Thyroid gland (tissue), 4 donors: ENCODE measurements at regions not wholly inside any gene's neighbourhood (a gene's known extent, or its start where the extent isn't known, plus 50 kb on each side); places are given as distances from the start of the nearest gene placed in this dataset.

Source experiments
- DNase-seq, 2 donors: peaks; one replicate each; pipeline ENCODE4 v3.0.0-alpha.2; 2019
- H3K27ac ChIP-seq, 3 donors: fragments of 200-600 bp; sonication (generic); 1 replicate in 2 of 3; 2 replicates in 1 of 3; pipeline ENCODE4 v1.5.1; 2016 to 2019; ENCODE audit warnings: mild to moderate bottlenecking in 1 of 3, moderate library complexity in 1 of 3
- H3K27me3 ChIP-seq: fragments of 200-600 bp; sonication (generic); one replicate; pipeline ENCODE4 v1.5.1; 2019
- H3K36me3 ChIP-seq, 2 donors: fragments of 200-600 bp; sonication (generic); one replicate each; pipeline ENCODE4 v1.5.1; 2016 to 2019
- H3K4me1 ChIP-seq, 2 donors: fragments of 200-600 bp; sonication (generic); one replicate each; pipeline ENCODE4 v1.5.1; 2017 to 2019
- H3K4me3 ChIP-seq, 3 donors: fragments of 200-600 bp; sonication (generic); replicated peaks in 1 of 3; 1 replicate in 2 of 3; 2 replicates in 1 of 3; pipeline ENCODE4 v1.5.1; 2016; ENCODE audit warnings: mild to moderate bottlenecking in 1 of 3
- H3K9me3 ChIP-seq: fragments of 200-600 bp; sonication (generic); one replicate; pipeline ENCODE4 v1.5.1; 2017
- CTCF ChIP-seq, 6 experiments: fragments of 200-600 bp in 3 of 6; fragments of 450-650 bp in 3 of 6; sonication (generic) in 3 of 6; IDR thresholded peaks; one replicate each; pipeline ENCODE4 v1.5.1; 2016 to 2019; ENCODE audit warnings: antibody characterized with exemption in 6 of 6, mild to moderate bottlenecking in 2 of 6, inconsistent platforms in 1 of 6, moderate library complexity in 1 of 6
- POLR2A ChIP-seq, 2 donors: fragments of 450-650 bp; IDR thresholded peaks; one replicate each; pipeline ENCODE4 v1.6.1; 2017; ENCODE audit warnings: antibody characterized with exemption in 2 of 2, mild to moderate bottlenecking in 2 of 2, moderate library complexity in 1 of 2
- WGBS, 2 donors: methylation state at CpG; one replicate each; pipeline ENCODE4 v1.1.5; 2017; 5-methylcytosine and 5-hydroxymethylcytosine counted together
- intact Hi-C: fragments of 100-400 bp; cut with DNase I; formaldehyde crosslinking; loops from one replicate; pipeline ENCODE4 v1.15.1; 2023

GRCh38 chr5:153308282-153308681 lies 182.2 kb upstream of the GRIA1 start:
- no peak overlapping the region for H3K27ac ChIP-seq
- TF ChIP-seq CTCF (IDR thresholded peaks at IDR 0.05) (no peak), POLR2A (IDR thresholded peaks at IDR 0.05) (no peak)
- no peaks in the 10 kb centered on the region for H3K36me3 ChIP-seq
- H3K9me3 ChIP-seq, result no peaks in the 10 kb centered on the region
- no peaks in the 10 kb centered on the region for H3K4me1 ChIP-seq
- H3K27me3 ChIP-seq, result no peaks in the 10 kb centered on the region
- no peak overlapping the region for H3K4me3 ChIP-seq
- WGBS, 2 donors, result 32 to 55% methylated on average over 1 of the region's 1 CpG
- DNase-seq, result no peak
- intact Hi-C loops, result no loop called here

- H3K4me3 ChIP-seq, result no peak overlapping the region
- DNase-seq, result no peak
- H3K9me3 ChIP-seq, result no peaks in the 10 kb centered on the region
- no peaks in the 10 kb centered on the region for H3K36me3 ChIP-seq
- no peak for TF ChIP-seq POLR2A (IDR thresholded peaks at IDR 0.05)
- TF ChIP-seq CTCF (IDR thresholded peaks at IDR 0.05), result no peak
- H3K4me1 ChIP-seq, result no peaks in the 10 kb centered on the region
- intact Hi-C loops, result no loop called here
- H3K27ac ChIP-seq, result no peak overlapping the region
- 76 to 79% methylated on average over 4 of the region's 4 CpGs for WGBS, 2 donors
- H3K27me3 ChIP-seq, result no peaks in the 10 kb centered on the region
These were observed 171.9 kb upstream of the GRIA1 start for GRCh38 chr5:153318556-153318955.

GRCh38 chr5:153321478-153321877 lies 169.0 kb upstream of the GRIA1 start:
- TF ChIP-seq CTCF (IDR thresholded peaks at IDR 0.05) (no peak), POLR2A (IDR thresholded peaks at IDR 0.05) (no peak)
- Histone ChIP-seq H3K36me3 (no peaks in the 10 kb centered on the region), H3K27ac (no peak overlapping the region), H3K27me3 (no peaks in the 10 kb centered on the region), H3K4me1 (no peaks in the 10 kb centered on the region), H3K4me3 (no peak overlapping the region), H3K9me3 (no peaks in the 10 kb centered on the region)
- intact Hi-C loops, result no loop called here
- WGBS, 2 donors, result 81 to 100% methylated on average over 1 of the region's 1 CpG
- DNase-seq, result no peak

GRCh38 chr5:153340139-153340538 lies 150.3 kb upstream of the GRIA1 start:
- H3K36me3 ChIP-seq, result no peaks in the 10 kb centered on the region
- no peaks in the 10 kb centered on the region for H3K9me3 ChIP-seq
- DNase-seq, result no peak
- H3K4me1 ChIP-seq, result no peaks in the 10 kb centered on the region
- H3K27ac ChIP-seq, result no peak overlapping the region
- intact Hi-C loops, result no loop called here
- H3K4me3 ChIP-seq, result no peak overlapping the region
- H3K27me3 ChIP-seq, result no peaks in the 10 kb centered on the region
- TF ChIP-seq POLR2A (IDR thresholded peaks at IDR 0.05) (no peak), CTCF (IDR thresholded peaks at IDR 0.05) (no peak)
- 82 to 86% methylated on average over 3 of the region's 3 CpGs for WGBS, 2 donors

- no peaks in the 10 kb centered on the region for H3K27me3 ChIP-seq
- 87 to 90% methylated on average over 1 of the region's 1 CpG for WGBS, 2 donors
- intact Hi-C loops, result no loop called here
These were observed 149.7 kb upstream of the GRIA1 start for GRCh38 chr5:153340738-153341137.

More at GRCh38 chr5:153340738-153341137, 149.7 kb upstream of the GRIA1 start:
- H3K4me1 ChIP-seq, result no peaks in the 10 kb centered on the region
- no peak overlapping the region for H3K4me3 ChIP-seq
- H3K36me3 ChIP-seq, result no peaks in the 10 kb centered on the region
- DNase-seq, result no peak
- TF ChIP-seq CTCF (IDR thresholded peaks at IDR 0.05) (no peak), POLR2A (IDR thresholded peaks at IDR 0.05) (no peak)
- no peak overlapping the region for H3K27ac ChIP-seq
- no peaks in the 10 kb centered on the region for H3K9me3 ChIP-seq
